ENCODE measurements at regions not wholly inside any gene's neighbourhood (a gene's known extent, or its start where the extent isn't known, plus 50 kb on each side); places are given as distances from the start of the nearest gene placed in this dataset.

GRCh38 chr18:43393174-43393573, 115.9 kb upstream of the SYT4 start:
- TF ChIP-seq, protein P1, sequence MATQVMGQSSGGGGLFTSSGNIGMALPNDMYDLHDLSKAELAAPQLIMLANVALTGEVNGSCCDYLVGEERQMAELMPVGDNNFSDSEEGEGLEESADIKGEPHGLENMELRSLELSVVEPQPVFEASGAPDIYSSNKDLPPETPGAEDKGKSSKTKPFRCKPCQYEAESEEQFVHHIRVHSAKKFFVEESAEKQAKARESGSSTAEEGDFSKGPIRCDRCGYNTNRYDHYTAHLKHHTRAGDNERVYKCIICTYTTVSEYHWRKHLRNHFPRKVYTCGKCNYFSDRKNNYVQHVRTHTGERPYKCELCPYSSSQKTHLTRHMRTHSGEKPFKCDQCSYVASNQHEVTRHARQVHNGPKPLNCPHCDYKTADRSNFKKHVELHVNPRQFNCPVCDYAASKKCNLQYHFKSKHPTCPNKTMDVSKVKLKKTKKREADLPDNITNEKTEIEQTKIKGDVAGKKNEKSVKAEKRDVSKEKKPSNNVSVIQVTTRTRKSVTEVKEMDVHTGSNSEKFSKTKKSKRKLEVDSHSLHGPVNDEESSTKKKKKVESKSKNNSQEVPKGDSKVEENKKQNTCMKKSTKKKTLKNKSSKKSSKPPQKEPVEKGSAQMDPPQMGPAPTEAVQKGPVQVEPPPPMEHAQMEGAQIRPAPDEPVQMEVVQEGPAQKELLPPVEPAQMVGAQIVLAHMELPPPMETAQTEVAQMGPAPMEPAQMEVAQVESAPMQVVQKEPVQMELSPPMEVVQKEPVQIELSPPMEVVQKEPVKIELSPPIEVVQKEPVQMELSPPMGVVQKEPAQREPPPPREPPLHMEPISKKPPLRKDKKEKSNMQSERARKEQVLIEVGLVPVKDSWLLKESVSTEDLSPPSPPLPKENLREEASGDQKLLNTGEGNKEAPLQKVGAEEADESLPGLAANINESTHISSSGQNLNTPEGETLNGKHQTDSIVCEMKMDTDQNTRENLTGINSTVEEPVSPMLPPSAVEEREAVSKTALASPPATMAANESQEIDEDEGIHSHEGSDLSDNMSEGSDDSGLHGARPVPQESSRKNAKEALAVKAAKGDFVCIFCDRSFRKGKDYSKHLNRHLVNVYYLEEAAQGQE (IDR thresholded peaks at IDR 0.05; ENCODE audit: insufficient read depth in 1 of 2, low read depth in 2 of 2, low read length in 2 of 2): no peak
- no peak for TF ChIP-seq TAF1 (IDR thresholded peaks at IDR 0.05; ENCODE audit: borderline replicate concordance, insufficient read depth, low read length)
- no peak for TF ChIP-seq FOXP2 (optimal IDR thresholded peaks at IDR 0.05; ENCODE audit: borderline replicate concordance, extremely low read depth, extremely low read length, insufficient read depth)
- no peak for TF ChIP-seq SIN3A (IDR thresholded peaks at IDR 0.05; ENCODE audit: borderline replicate concordance, insufficient read depth, low read length)
- TF ChIP-seq POLR2AphosphoS5 (IDR thresholded peaks at IDR 0.05; ENCODE audit: low read depth, low read length): no peak

- TF ChIP-seq POLR2AphosphoS5 (IDR thresholded peaks at IDR 0.05; ENCODE audit: low read depth, low read length): no peak
- TF ChIP-seq, protein P1 (IDR thresholded peaks at IDR 0.05; ENCODE audit: insufficient read depth in 1 of 2, low read depth in 2 of 2, low read length in 2 of 2): no peak
- no peak for TF ChIP-seq SIN3A (IDR thresholded peaks at IDR 0.05; ENCODE audit: borderline replicate concordance, insufficient read depth, low read length)
- no peak for TF ChIP-seq TAF1 (IDR thresholded peaks at IDR 0.05; ENCODE audit: borderline replicate concordance, insufficient read depth, low read length)
- TF ChIP-seq FOXP2 (optimal IDR thresholded peaks at IDR 0.05; ENCODE audit: borderline replicate concordance, extremely low read depth, extremely low read length, insufficient read depth): no peak
Measured at GRCh38 chr18:43396266-43396665, 119.0 kb upstream of the SYT4 start.

DNA sequence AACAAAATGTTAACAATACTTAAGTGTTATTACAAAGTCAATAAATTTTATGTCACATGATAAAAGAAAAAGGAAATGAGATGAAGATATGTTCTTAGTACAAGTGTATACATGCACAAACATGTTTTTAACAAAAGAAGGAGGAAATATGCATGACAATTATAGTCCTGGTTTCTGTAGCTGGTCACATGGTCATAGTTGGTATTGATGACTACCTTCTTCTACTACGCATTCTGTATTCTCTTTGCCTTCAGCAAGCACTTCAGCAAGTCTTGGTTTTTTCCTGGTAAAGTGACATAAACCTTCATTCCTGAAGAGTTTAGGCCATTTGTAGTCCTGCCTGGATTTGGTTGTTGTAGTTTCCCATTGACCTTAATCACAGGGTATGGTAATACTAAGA, 121.3 kb upstream of the SYT4 start:
- TF ChIP-seq SIN3A (IDR thresholded peaks at IDR 0.05; ENCODE audit: borderline replicate concordance, insufficient read depth, low read length) (no peak), POLR2AphosphoS5 (IDR thresholded peaks at IDR 0.05; ENCODE audit: low read depth, low read length) (no peak), FOXP2 (optimal IDR thresholded peaks at IDR 0.05; ENCODE audit: borderline replicate concordance, extremely low read depth, extremely low read length, insufficient read depth) (no peak), TAF1 (IDR thresholded peaks at IDR 0.05; ENCODE audit: borderline replicate concordance, insufficient read depth, low read length) (no peak)

- no peak for TF ChIP-seq POLR2AphosphoS5 (IDR thresholded peaks at IDR 0.05; ENCODE audit: low read depth, low read length)
- no peak for TF ChIP-seq FOXP2 (optimal IDR thresholded peaks at IDR 0.05; ENCODE audit: borderline replicate concordance, extremely low read depth, extremely low read length, insufficient read depth)
- TF ChIP-seq SIN3A (IDR thresholded peaks at IDR 0.05; ENCODE audit: borderline replicate concordance, insufficient read depth, low read length): no peak
- TF ChIP-seq, protein P1 (IDR thresholded peaks at IDR 0.05; ENCODE audit: insufficient read depth in 1 of 2, low read depth in 2 of 2, low read length in 2 of 2): no peak
- no peak for TF ChIP-seq TAF1 (IDR thresholded peaks at IDR 0.05; ENCODE audit: borderline replicate concordance, insufficient read depth, low read length)
Measured at GRCh38 chr18:43405097-43405496, 127.8 kb upstream of the SYT4 start.

GRCh38 chr18:43414006-43414405, 136.7 kb upstream of the SYT4 start:
- TF ChIP-seq FOXP2 (optimal IDR thresholded peaks at IDR 0.05; ENCODE audit: borderline replicate concordance, extremely low read depth, extremely low read length, insufficient read depth) (no peak), TAF1 (IDR thresholded peaks at IDR 0.05; ENCODE audit: borderline replicate concordance, insufficient read depth, low read length) (no peak), POLR2AphosphoS5 (IDR thresholded peaks at IDR 0.05; ENCODE audit: low read depth, low read length) (no peak), SIN3A (IDR thresholded peaks at IDR 0.05; ENCODE audit: borderline replicate concordance, insufficient read depth, low read length) (no peak)
- TF ChIP-seq, protein P1 (IDR thresholded peaks at IDR 0.05; ENCODE audit: insufficient read depth in 1 of 2, low read depth in 2 of 2, low read length in 2 of 2): no peak

Data from PFSK-1 (cell line).